Right cardiac atrium (tissue), 5 donors: ENCODE measurements at regions not wholly inside any gene's neighbourhood (a gene's known extent, or its start where the extent isn't known, plus 50 kb on each side); places are given as distances from the start of the nearest gene placed in this dataset.

Experiments
- ATAC-seq, 2 donors: fragments of 200-7000 bp; cut with Tn5 transposase; one replicate each; pipeline versions ENCODE4 v1.8.0 to v1.9.1; 2020; ENCODE audit warnings: moderate library complexity in 2 of 2, mild to moderate bottlenecking in 1 of 2
- DNase-seq, 3 donors: peaks; one replicate each; pipeline ENCODE4 v3.0.0-alpha.2; 2020
- H3K27ac ChIP-seq: one replicate; pipeline ENCODE4 v1.5.1; 2013; ENCODE audit warnings: mild to moderate bottlenecking, low read length, control low read depth, moderate library complexity
- H3K27me3 ChIP-seq: one replicate; pipeline ENCODE4 v1.6.1; 2013; ENCODE audit not compliant: control insufficient read depth, insufficient read depth
- H3K4me1 ChIP-seq: one replicate; pipeline ENCODE4 v1.6.1; 2013; ENCODE audit warnings: low read length; ENCODE audit not compliant: control insufficient read depth, insufficient read depth
- H3K4me3 ChIP-seq: one replicate; pipeline ENCODE4 v1.5.1; 2013; ENCODE audit warnings: low read length, control low read depth
- H3K9me3 ChIP-seq: one replicate; pipeline ENCODE4 v1.6.1; 2013; ENCODE audit warnings: low read length; ENCODE audit not compliant: control insufficient read depth
- WGBS: extraction: QIAGEN DNeasy Blood & Tissue Kit; methylation state at CpG from one replicate; pipeline ENCODE4 v1.1.7; 2013; 5-methylcytosine and 5-hydroxymethylcytosine counted together
- intact Hi-C, 4 donors: fragments of 100-400 bp; cut with DNase I; formaldehyde crosslinking; loops; one replicate each; pipeline versions ENCODE4 v1.11.0 to v1.14.0; 2022 to 2023
- donor health status: healthy with polysubstance abuse.
- donor health status: DM: no; HTN: yes; CAD: no.
- donor health status: DM: no; HTN: no; CAD: no.
- donor health status: DM: no; HTN: yes; CAD: no; lungs with severe emphysema.
- donor health status: DM: yes; HTN: yes; CAD: no.

DNA sequence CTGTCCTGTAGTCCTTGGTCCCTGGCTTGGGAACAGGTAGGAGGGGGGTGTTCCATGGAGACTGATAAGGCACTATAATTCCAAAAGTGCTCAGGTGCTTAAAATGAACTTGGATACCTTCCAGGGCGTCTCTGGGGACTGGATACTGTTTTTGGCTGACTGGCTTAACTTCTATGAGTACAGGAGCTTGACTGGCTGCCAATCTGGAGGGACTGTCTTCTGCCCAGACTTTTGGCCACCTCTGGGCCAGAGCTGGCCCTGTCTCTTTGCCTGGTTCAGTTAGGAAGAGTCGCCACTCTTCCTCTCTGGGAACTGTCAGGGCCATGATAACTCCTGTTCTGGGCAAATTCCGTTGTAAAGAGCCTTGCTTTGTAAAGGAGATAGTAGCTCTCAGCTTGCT lies 407.0 kb downstream of the TGFB2 start:
- ATAC-seq (no peak), DNase-seq (no peak)
- H3K27me3 ChIP-seq: no peaks in the 10 kb centered on the region
- H3K4me3 ChIP-seq: no peak overlapping the region
- 56% methylated on average over 3 of the region's 3 CpGs for whole genome bisulfite sequencing
- H3K4me1 ChIP-seq: no peaks in the 10 kb centered on the region
- intact Hi-C loops: no loop called here
- no peaks in the 10 kb centered on the region for H3K9me3 ChIP-seq
- H3K27ac ChIP-seq: no peak overlapping the region

DNA sequence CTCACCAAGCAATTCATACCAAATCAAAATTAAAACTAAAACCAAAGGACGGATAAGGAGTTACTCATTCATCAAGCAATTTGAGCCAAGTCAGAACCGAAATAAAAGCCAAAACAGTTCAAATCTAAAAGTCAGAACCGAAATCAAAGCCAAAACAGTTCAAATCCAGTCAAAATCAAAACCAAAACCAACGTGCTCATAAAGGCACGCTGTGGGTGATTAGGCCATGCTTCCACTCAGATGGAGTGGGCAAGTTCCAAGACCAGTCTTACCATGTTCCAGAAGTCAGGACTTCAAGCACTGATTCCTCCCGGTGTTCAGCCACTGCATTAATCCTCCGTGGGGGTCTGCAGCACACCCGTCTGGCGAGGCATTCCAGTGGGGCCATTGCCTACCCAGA lies 409.3 kb downstream of the TGFB2 start:
- Histone ChIP-seq H3K27ac (no peak overlapping the region), H3K4me3 (no peak overlapping the region), H3K4me1 (no peaks in the 10 kb centered on the region), H3K27me3 (no peaks in the 10 kb centered on the region), H3K9me3 (no peaks in the 10 kb centered on the region)
- intact Hi-C loops: no loop called here
- no peak for ATAC-seq
- no peak for DNase-seq
- 83% methylated on average over 9 of the region's 9 CpGs for WGBS

DNA sequence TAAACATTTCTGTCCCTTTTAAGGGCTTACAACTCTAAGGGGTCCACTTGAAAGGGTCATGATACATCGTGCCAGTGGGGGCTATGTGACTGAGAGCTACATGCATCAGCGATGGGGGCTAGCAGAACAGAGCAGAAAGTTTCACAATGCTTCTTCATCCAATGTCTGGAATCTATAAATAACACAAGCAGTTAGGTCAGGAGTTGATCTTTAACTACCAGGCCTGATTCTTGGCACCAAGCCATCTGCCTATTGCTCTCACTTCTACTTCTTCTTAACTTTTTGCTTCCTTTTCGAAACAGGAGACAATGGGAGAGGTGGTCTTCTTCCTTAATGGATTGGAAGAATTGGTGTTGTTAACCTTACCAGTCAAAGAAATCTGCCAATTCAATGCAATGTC lies 410.0 kb downstream of the TGFB2 start:
- ATAC-seq (no peak), DNase-seq (no peak)
- WGBS: 92% methylated on average over 3 of the region's 3 CpGs
- H3K4me3 ChIP-seq: no peak overlapping the region
- H3K9me3 ChIP-seq: no peaks in the 10 kb centered on the region
- no peaks in the 10 kb centered on the region for H3K27me3 ChIP-seq
- intact Hi-C loops: no loop called here
- H3K27ac ChIP-seq: no peak overlapping the region
- H3K4me1 ChIP-seq: no peaks in the 10 kb centered on the region

DNA sequence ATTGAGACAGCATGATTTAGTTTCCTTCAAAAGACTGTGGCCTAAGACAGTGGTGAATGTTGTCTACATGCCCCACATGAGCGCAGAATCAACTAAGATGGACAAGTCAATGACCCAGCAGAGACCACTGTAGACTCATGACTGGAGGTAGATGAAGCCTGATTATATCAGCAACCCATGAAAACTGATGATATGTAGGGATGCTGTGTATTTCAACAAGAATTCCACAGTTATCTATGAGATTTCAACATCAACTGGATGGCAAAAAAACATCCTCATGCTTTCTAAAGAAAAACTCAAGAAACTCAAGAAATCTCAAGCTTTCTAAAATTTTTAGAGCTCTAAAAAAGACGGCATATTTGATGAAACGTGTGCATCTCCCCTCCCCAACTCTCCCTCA lies 413.9 kb upstream of the LYPLAL1 start:
- no peak overlapping the region for H3K4me3 ChIP-seq
- 96% methylated on average over 3 of the region's 3 CpGs for WGBS
- no peak overlapping the region for H3K27ac ChIP-seq
- H3K27me3 ChIP-seq: no peaks in the 10 kb centered on the region
- DNase-seq (no peak), ATAC-seq (no peak)
- intact Hi-C loops: no loop called here
- no peaks in the 10 kb centered on the region for H3K9me3 ChIP-seq
- no peaks in the 10 kb centered on the region for H3K4me1 ChIP-seq

DNA sequence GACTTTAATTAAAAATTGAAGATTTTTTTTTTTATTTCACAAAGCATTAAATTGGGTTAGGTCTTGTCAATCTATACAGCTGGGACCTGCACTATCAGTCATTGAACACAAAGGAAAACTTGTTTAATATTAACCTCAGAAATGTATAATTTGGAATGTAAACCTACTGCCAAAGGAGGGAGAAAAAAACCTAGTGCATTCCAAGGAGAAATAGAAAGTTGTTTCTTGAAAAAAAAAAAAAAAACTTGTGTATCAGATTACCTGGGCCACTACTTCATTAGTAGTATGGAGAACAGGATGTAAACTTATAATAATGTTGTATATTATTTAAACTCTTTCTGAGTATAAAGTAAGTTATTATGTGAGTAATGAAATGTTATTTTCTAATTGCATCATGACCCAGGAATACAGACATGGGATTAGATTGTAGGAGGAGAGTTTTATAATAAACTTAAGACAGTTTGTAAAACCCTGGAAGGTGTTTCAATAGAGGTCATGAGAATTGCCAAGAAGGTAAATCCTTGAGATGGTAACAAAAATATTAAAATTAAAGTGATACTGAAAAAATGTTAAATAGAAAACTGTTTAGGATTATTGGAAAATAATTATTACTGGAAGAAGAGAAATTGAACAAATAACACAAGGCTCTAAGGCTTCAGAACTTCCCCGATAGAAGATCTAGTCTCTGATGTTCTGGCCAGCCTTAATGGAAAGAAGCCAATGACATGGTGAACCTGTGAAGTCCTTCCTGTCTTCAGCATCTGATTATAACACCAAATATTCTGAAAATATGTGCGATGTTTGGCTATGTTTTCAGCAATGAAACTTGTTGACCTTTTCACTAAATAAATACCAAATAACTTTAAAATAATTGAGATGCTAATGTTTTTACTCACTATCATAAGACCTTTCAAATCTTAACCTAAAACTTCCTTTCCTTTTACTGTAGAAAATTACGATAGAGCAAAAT lies 412.8 kb upstream of the LYPLAL1 start:
- WGBS: 79% methylated on average over 3 of the region's 3 CpGs
- no peaks in the 10 kb centered on the region for H3K27me3 ChIP-seq
- H3K9me3 ChIP-seq: no peaks in the 10 kb centered on the region
- intact Hi-C loops: no loop called here
- DNase-seq: no peak
- H3K4me1 ChIP-seq: no peaks in the 10 kb centered on the region
- no peak overlapping the region for H3K27ac ChIP-seq
- H3K4me3 ChIP-seq: no peak overlapping the region
- no peak for ATAC-seq

DNA sequence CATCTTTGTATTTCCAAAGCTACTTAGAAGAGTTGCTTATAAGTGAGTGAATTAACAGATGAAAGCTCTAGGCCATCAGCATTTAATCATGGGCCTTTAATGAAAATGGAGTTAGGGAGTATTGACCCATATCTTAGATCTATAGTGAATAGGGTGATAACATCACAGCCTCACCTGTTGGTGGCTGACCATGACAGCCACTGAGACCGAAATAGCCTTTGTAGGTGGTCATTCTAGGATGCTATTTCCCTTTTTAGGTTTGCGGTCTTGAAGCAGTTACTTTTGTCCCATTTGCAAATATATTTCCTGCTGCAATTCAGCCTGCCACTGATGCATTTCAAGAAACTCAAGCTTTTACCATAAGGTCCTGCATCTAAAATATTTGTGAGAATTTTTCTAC lies 410.1 kb upstream of the LYPLAL1 start:
- intact Hi-C loops: no loop called here
- no peak overlapping the region for H3K27ac ChIP-seq
- ATAC-seq (no peak), DNase-seq (no peak)
- WGBS: 94% methylated on average over 2 of the region's 2 CpGs
- no peaks in the 10 kb centered on the region for H3K27me3 ChIP-seq
- no peaks in the 10 kb centered on the region for H3K4me1 ChIP-seq
- no peaks in the 10 kb centered on the region for H3K9me3 ChIP-seq
- no peak overlapping the region for H3K4me3 ChIP-seq

DNA sequence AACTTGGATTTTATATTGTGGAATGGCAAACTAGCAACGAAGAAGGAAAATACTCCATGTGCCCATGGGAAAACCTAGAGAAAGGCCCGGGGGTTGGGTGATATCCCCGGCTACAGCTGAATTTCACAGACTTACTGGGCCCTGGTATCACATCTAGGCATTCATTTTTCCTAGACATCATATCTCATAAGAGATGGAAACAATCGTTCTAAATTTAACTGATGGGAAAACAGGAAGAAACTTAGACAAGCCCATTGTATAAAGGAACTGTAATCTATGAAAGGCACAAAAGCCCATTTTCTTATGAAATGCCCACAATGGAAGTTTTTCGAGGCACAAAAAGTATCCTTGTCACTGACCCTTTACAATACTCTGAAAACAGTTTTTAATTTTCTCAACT lies 407.9 kb upstream of the LYPLAL1 start:
- DNase-seq (no peak), ATAC-seq (peak in 1 of 2 donors; percentile 74)
- WGBS: 38% methylated on average over 5 of the region's 5 CpGs
- Histone ChIP-seq H3K27ac (no peak overlapping the region), H3K4me3 (no peak overlapping the region), H3K4me1 (no peaks in the 10 kb centered on the region), H3K27me3 (no peaks in the 10 kb centered on the region), H3K9me3 (no peaks in the 10 kb centered on the region)
- intact Hi-C loops: no loop called here

DNA sequence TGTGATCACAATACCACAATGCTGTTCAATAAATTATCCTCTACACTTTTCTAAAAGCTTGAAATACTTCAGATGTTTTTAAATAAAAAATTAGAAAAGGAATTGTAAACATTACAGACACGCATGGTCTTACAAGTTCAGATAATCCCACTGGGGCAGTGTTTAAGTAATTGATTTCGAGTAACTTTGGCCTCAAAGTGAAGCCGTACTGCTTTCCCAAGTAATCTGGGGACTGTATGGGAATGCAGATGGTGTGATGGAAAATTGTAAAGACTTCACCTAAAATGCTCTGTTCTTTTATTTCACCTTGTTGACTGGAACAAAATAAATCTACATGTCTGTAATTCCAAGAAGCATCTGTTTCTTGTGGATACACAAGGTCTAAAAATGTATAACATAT lies 401.7 kb upstream of the LYPLAL1 start:
- no peaks in the 10 kb centered on the region for H3K27me3 ChIP-seq
- DNase-seq: no peak
- ATAC-seq: no peak
- intact Hi-C loops: no loop called here
- WGBS: 85% methylated on average over 3 of the region's 3 CpGs
- H3K4me3 ChIP-seq: no peak overlapping the region
- H3K27ac ChIP-seq: no peak overlapping the region
- H3K9me3 ChIP-seq: no peaks in the 10 kb centered on the region
- H3K4me1 ChIP-seq: no peaks in the 10 kb centered on the region

DNA sequence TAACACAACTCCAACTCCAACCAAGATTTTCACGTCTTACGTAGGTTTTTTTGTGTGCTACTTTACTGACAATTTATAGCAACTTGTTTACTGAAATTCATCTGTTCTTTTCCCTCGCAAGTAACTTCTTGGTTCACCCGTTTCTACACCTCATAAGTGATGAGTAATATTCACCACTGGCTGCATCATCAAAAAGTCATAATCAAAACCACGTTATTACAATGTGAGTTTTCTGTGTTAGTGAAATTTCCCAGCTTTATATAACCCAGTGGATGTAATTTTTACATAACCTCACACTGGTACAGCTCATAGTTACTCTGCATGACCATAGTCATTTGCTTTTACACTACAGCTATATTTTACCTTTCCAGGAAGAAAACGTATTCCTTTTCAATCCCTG lies 401.1 kb upstream of the LYPLAL1 start:
- H3K27ac ChIP-seq: no peak overlapping the region
- H3K4me1 ChIP-seq: no peaks in the 10 kb centered on the region
- 83% methylated on average over 6 of the region's 6 CpGs for WGBS
- H3K4me3 ChIP-seq: no peak overlapping the region
- intact Hi-C loops: no loop called here
- no peaks in the 10 kb centered on the region for H3K9me3 ChIP-seq
- H3K27me3 ChIP-seq: no peaks in the 10 kb centered on the region
- ATAC-seq (no peak), DNase-seq (no peak)

DNA sequence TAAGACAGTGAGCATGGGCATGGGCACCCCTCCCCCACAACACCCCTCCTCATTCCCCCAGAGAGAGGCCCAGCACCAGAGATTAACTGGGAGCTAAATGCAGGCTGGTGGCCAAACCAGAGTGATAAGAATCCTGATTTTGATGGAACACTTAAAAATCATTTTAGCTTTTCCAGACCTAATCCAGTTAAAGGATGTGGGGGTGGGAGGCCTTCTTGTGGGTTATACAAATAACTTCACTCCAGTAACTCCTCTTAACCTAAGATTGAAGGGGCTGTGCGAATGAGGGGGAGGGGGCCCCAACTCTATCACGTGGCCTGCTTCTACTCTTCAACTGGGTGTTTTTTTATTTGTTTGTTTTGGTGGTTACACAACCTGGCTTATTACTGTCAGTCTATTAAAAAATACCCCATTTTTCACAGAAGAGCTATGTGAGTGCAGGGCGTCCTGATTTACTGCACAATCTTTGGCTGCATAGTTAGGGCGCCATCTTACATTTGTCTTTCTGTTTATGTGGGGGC lies 398.1 kb upstream of the LYPLAL1 start:
- Histone ChIP-seq H3K4me3 (no peak overlapping the region), H3K27me3 (no peaks in the 10 kb centered on the region), H3K4me1 (no peaks in the 10 kb centered on the region), H3K9me3 (no peaks in the 10 kb centered on the region), H3K27ac (no peak overlapping the region)
- ATAC-seq (no peak), DNase-seq (peak in 1 of 3 donors; percentile 32)
- intact Hi-C loops: no loop called here
- 75% methylated on average over 4 of the region's 4 CpGs for WGBS

DNA sequence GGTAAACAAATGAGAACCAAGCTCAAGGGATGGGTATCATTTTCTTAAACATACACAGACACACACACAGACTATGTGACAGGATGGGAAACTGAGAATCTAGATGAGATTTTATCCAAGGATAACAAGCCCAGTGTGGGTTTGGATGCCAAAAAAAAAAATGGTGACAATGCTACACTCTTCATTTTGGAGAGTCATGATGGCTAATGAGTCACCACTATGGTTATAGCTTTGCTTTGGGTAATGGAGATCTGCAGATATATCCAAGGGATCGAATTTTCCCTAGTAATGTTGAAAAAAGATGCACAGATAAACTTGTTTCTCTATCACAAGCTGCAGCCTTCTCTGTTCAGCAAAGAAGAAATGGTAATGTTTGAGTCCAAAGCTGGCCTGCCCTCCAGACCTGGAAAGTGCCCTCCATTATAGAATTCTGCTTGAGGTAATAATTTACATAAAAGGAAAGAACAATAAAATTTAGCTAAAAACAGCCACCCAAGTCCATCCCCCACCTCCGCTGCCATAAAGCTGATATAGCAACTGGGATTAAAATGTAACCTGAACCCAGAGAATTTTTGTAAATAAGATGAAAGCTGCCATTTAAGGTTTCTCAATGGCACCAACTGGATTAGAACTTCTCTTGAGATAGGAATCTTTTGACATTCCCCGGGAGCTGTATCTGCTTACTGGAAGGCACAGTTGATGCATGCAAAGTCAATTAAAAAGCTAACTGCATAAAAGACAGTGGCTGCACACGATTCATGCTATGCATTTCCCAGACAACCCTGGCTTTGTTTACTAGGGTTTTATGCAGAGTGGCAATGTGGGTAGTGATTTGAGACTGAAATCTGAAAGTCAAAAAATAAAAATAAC lies 395.2 kb upstream of the LYPLAL1 start:
- Histone ChIP-seq H3K27me3 (no peaks in the 10 kb centered on the region), H3K27ac (no peak overlapping the region), H3K4me3 (no peak overlapping the region), H3K4me1 (no peaks in the 10 kb centered on the region), H3K9me3 (no peaks in the 10 kb centered on the region)
- ATAC-seq (no peak), DNase-seq (no peak)
- 83% methylated on average over 4 of the region's 4 CpGs for WGBS
- intact Hi-C loops: no loop called here
